HG03521 (cell line): ENCODE measurements at regions not wholly inside any gene's neighbourhood (a gene's known extent, or its start where the extent isn't known, plus 50 kb on each side); places are given as distances from the start of the nearest gene placed in this dataset.

Experiments
- ATAC-seq: cut with Tn5 transposase; IDR thresholded peaks from one replicate; pipeline ENCODE4 v1.9.1; 2021; ENCODE audit warnings: mild to moderate bottlenecking, moderate library complexity; ENCODE audit not compliant: unreplicated experiment

GRCh38 chr1:209428241-209428921 lies 155.1 kb upstream of the CAMK1G start:
- ATAC-seq = no peak

GRCh38 chr1:209429611-209430010 lies 153.9 kb upstream of the CAMK1G start:
- ATAC-seq = no peak

GRCh38 chr1:209430107-209430506 lies 153.4 kb upstream of the CAMK1G start:
- no peak for ATAC-seq

GRCh38 chr1:209430821-209431259 lies 152.7 kb upstream of the CAMK1G start:
- ATAC-seq = no peak

- ATAC-seq = no peak
Measured at GRCh38 chr1:209431402-209431801, 152.1 kb upstream of the CAMK1G start.

- ATAC-seq = no peak
Measured at GRCh38 chr1:209431813-209432442, 151.6 kb upstream of the CAMK1G start.

GRCh38 chr1:209432443-209432825 lies 151.1 kb upstream of the CAMK1G start:
- ATAC-seq = no peak

GRCh38 chr1:209433649-209434031 lies 149.9 kb upstream of the CAMK1G start:
- ATAC-seq = no peak

- ATAC-seq = no peak
Measured at GRCh38 chr1:209434066-209434465, 149.4 kb upstream of the CAMK1G start.

GRCh38 chr1:209434631-209435217 lies 148.8 kb upstream of the CAMK1G start:
- ATAC-seq = no peak

- peak; percentile 62 for ATAC-seq
Measured at GRCh38 chr1:209435654-209436566, 147.6 kb upstream of the CAMK1G start.

GRCh38 chr1:209439828-209440227 lies 143.7 kb upstream of the CAMK1G start:
- ATAC-seq = no peak

- ATAC-seq = no peak
Measured at GRCh38 chr1:209443361-209443931, 140.1 kb upstream of the CAMK1G start.

GRCh38 chr1:209443975-209444651 lies 139.4 kb upstream of the CAMK1G start:
- no peak for ATAC-seq

- no peak for ATAC-seq
Measured at GRCh38 chr1:209444961-209445360, 138.6 kb upstream of the CAMK1G start.

- ATAC-seq = no peak
Measured at GRCh38 chr1:209445576-209445975, 137.9 kb upstream of the CAMK1G start.

- ATAC-seq = no peak
Measured at GRCh38 chr1:209446356-209446755, 137.2 kb upstream of the CAMK1G start.

- no peak for ATAC-seq
Measured at GRCh38 chr1:209454340-209454994, 129.0 kb upstream of the CAMK1G start.

GRCh38 chr1:209455145-209455544 lies 128.4 kb upstream of the CAMK1G start:
- ATAC-seq = no peak
